Choroid plexus epithelial cell (primary cell): ENCODE measurements at regions not wholly inside any gene's neighbourhood (a gene's known extent, or its start where the extent isn't known, plus 50 kb on each side); places are given as distances from the start of the nearest gene placed in this dataset.

ENCODE experiments used
- DNase-seq: peaks from one replicate; pipeline ENCODE4 v3.0.0-alpha.2; 2010; ENCODE audit warnings: low read depth
- H3K4me3 ChIP-seq: 2 replicates; pipeline ENCODE4 v1.5.1; 2011; ENCODE audit warnings: low read depth, mild to moderate bottlenecking, control low read depth, low read length, moderate library complexity
- TF ChIP-seq, protein P1 (sequence below): conservative IDR thresholded peaks from 2 replicates; pipeline ENCODE4 v1.5.1; 2011; ENCODE audit warnings: low read depth, mild to moderate bottlenecking, control low read depth, inconsistent platforms, low read length, moderate library complexity

DNA sequence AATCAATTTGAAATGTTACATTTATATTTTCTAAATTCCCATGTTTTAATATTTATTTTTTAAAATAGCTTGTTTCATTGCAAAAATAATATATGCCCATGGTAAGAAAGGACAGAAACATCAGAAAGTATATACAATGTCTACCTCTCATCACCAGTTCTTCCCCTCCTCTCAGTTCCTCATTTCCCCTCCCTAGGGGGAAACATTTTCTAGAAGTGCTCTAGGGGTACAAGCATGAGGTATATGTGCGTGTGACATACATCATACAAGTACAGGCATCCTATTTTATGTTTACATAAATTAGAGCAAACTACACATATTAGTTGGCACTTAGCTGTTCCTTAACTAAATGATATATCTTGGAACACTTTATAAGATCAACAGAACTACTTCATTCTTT, 189.3 kb upstream of the VEPH1 start:
- H3K4me3 ChIP-seq = no peak overlapping the region
- TF ChIP-seq, protein P1, sequence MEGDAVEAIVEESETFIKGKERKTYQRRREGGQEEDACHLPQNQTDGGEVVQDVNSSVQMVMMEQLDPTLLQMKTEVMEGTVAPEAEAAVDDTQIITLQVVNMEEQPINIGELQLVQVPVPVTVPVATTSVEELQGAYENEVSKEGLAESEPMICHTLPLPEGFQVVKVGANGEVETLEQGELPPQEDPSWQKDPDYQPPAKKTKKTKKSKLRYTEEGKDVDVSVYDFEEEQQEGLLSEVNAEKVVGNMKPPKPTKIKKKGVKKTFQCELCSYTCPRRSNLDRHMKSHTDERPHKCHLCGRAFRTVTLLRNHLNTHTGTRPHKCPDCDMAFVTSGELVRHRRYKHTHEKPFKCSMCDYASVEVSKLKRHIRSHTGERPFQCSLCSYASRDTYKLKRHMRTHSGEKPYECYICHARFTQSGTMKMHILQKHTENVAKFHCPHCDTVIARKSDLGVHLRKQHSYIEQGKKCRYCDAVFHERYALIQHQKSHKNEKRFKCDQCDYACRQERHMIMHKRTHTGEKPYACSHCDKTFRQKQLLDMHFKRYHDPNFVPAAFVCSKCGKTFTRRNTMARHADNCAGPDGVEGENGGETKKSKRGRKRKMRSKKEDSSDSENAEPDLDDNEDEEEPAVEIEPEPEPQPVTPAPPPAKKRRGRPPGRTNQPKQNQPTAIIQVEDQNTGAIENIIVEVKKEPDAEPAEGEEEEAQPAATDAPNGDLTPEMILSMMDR = no peak

DNA sequence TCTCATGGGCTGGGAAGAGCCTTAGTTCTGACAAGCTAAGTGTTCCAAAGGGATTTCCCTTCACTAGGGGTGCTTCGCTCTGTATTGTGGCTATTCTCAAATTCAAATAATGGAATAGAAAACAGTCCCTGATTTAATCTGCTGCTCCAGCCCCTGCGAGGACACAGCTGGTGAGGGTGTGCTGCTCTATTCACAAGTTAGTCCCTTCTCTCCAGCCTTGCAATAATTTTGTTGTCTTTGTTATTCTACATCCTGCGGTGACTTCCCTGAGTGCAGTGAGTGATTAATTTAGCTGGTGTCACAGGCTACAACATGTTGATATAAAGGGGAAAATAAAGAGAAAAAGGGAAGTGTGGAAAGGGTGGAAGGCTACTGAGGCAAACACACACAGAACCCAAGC, 180.5 kb upstream of the VEPH1 start:
- no peak overlapping the region for H3K4me3 ChIP-seq
- TF ChIP-seq, protein P1 = no peak
- no peak for DNase-seq

More for the DNA sequence above, 189.3 kb upstream of the VEPH1 start:
- DNase-seq = no peak

DNA sequence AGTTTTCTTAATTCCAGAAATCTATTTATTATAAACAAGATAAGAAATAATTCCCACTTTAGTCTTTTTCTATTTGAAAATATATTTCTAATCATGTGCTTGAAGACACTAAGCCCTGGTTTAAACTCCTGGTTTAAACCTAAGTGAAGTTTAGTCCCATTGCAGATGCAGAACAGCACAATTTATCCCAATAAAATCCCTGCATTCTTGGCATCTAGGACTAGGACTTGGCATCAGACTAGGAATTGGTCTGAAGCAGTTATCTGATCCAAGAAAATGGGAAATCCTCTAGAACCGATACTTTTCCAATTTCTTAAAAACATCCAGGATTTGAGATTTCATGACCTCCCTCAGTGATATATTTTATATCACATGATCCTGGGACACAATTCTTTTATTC, 168.8 kb upstream of the VEPH1 start:
- TF ChIP-seq, protein P1 = no peak
- DNase-seq = no peak
- H3K4me3 ChIP-seq = no peak overlapping the region

DNA sequence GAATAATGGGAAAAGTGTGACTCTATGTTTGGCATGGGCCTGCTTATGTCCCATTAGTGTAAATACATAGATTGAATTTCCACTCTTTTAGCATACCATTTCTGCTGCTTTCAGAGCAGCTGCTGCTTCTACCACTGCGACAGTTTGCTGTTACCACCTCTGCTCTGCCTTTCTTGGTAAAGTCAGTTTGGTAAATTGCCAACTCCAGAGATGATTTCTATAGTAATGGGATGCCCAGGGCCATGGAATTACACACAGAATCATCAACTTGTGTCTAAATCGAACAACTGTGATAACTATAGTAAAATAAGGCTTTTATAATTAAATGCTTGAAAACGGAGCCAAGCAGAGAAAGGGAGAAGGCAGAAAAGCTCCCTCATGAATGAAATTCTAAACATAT, 168.4 kb upstream of the VEPH1 start:
- DNase-seq = no peak
- TF ChIP-seq, protein P1 = no peak
- no peak overlapping the region for H3K4me3 ChIP-seq

DNA sequence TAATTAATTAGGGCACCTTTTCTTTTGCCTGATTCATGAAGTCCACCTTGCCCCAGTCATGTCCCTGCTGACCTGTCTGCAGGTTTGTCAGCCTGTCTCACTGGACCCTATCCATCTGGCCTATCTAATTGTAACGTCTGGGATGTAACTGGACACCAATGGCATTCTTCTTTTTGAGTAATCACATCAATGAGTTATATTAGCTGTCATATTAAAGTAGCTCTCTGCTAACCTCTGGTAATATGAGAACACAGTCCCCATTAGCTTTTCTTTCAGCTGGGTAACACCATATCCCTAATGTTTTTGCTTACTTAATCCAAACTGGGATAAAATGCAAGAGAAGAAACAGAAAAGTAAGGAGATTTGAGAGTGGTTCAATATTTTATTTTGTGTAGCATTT, 166.2 kb upstream of the VEPH1 start:
- TF ChIP-seq, protein P1 = no peak

DNA sequence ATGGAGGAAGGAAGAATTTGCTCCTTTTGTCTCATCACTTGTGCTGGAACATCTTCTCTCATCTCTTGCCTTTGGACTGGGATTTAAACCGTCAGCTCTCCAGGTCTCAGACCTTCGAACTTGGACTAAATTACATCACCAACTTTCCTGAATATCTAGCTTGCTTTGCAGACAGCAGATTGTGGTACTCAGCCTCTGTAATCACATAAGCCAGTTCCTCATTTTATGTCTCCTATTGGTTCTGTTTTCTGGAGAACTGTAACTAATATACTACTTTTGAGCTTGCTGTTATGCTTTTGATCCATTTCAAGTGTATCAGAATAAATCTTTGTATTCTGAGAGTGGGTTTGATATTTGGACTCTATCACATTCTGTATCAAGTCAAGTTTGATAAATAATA, 164.3 kb upstream of the VEPH1 start:
- H3K4me3 ChIP-seq = no peak overlapping the region
- DNase-seq = no peak
- TF ChIP-seq, protein P1 = no peak

More for the DNA sequence above, 166.2 kb upstream of the VEPH1 start:
- H3K4me3 ChIP-seq = no peak overlapping the region
- no peak for DNase-seq

DNA sequence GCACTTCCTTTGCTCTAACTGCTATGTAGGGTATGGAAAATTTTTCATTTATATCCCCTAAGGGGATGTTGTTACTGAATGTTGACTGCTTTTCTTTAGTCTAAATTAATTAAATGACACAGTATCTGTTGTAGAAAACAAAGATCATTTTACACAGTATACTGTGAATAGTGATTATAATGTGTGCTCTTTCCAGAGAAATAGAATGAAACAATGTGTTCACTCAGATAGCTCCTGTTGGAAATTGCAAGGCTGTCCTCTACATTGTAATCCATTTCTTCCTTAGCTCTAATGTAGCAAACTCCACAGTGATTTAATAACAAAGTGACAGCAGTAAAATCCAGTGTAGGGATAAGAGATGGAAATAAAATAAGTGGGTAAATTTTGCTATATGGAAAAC, 159.0 kb upstream of the VEPH1 start:
- no peak for DNase-seq
- TF ChIP-seq, protein P1 = no peak
- no peak overlapping the region for H3K4me3 ChIP-seq
